Hepatocyte (in vitro differentiated cells): ENCODE measurements at regions not wholly inside any gene's neighbourhood (a gene's known extent, or its start where the extent isn't known, plus 50 kb on each side); places are given as distances from the start of the nearest gene placed in this dataset.

ENCODE experiments used
- DNase-seq: peaks from one replicate; pipeline ENCODE4 v3.0.0-alpha.2; 2016; ENCODE audit warnings: low spot score
- H2AFZ ChIP-seq: fragments of 200-600 bp; sonication (generic); 2 replicates; pipeline ENCODE4 v1.6.0; 2016; ENCODE audit warnings: antibody characterized with exemption, mild to moderate bottlenecking
- H3K27ac ChIP-seq: fragments of 200-600 bp; sonication (generic); 2 replicates; pipeline ENCODE4 v1.5.1; 2016; ENCODE audit warnings: mild to moderate bottlenecking
- H3K27me3 ChIP-seq: fragments of 200-600 bp; sonication (generic); 2 replicates; pipeline ENCODE4 v1.6.1; 2016
- H3K36me3 ChIP-seq: fragments of 200-600 bp; sonication (generic); replicated peaks from 2 replicates; pipeline ENCODE4 v1.5.1; 2016; ENCODE audit warnings: low read depth; ENCODE audit not compliant: insufficient read depth
- H3K4me1 ChIP-seq: fragments of 200-600 bp; sonication (generic); 2 replicates; pipeline ENCODE4 v1.5.1; 2016; ENCODE audit warnings: mild to moderate bottlenecking, moderate library complexity; ENCODE audit not compliant: insufficient read depth
- H3K4me2 ChIP-seq: fragments of 200-600 bp; sonication (generic); 2 replicates; pipeline ENCODE4 v1.6.0; 2016
- H3K4me3 ChIP-seq: fragments of 200-600 bp; sonication (generic); 2 replicates; pipeline ENCODE4 v1.5.1; 2016; ENCODE audit warnings: mild to moderate bottlenecking
- H3K79me2 ChIP-seq: fragments of 200-600 bp; sonication (generic); 2 replicates; pipeline ENCODE4 v1.6.0; 2017; ENCODE audit warnings: mild to moderate bottlenecking
- H3K9me2 ChIP-seq: fragments of 200-600 bp; sonication (generic); replicated peaks from 2 replicates; pipeline ENCODE4 v1.6.0; 2017; ENCODE audit warnings: mild to moderate bottlenecking; ENCODE audit not compliant: insufficient read depth
- H3K9me3 ChIP-seq: fragments of 200-600 bp; sonication (generic); 2 replicates; pipeline ENCODE4 v1.5.1; 2016; ENCODE audit warnings: low read depth, mild to moderate bottlenecking
- H4K20me1 ChIP-seq: fragments of 200-600 bp; sonication (generic); 2 replicates; pipeline ENCODE4 v1.6.0; 2016; ENCODE audit warnings: mild to moderate bottlenecking; ENCODE audit not compliant: insufficient read depth, poor library complexity, severe bottlenecking
- EZH2 ChIP-seq: fragments of 200-600 bp; sonication (generic); IDR thresholded peaks from 2 replicates; pipeline ENCODE4 v1.6.1; 2016; ENCODE audit warnings: antibody characterized with exemption, mild to moderate bottlenecking, borderline replicate concordance
- EZH2phosphoT487 ChIP-seq: fragments of 200-600 bp; sonication (generic); IDR thresholded peaks from one replicate; pipeline ENCODE4 v1.6.1; 2018; ENCODE audit warnings: antibody characterized with exemption, mild to moderate bottlenecking, low read depth, moderate library complexity; ENCODE audit not compliant: unreplicated experiment, severe bottlenecking
- WGBS: methylation state at CpG from one replicate; pipeline ENCODE4 v1.1.6; 2016; ENCODE audit warnings: low lambda C conversion rate; ENCODE audit errors: missing lambda C conversion rate; 5-methylcytosine and 5-hydroxymethylcytosine counted together
- TF ChIP-seq, protein P1 (sequence below): fragments of 200-600 bp; sonication (generic); IDR thresholded peaks from 2 replicates; pipeline ENCODE4 v1.5.1; 2016; ENCODE audit warnings: antibody characterized with exemption, mild to moderate bottlenecking; ENCODE audit not compliant: poor library complexity

DNA sequence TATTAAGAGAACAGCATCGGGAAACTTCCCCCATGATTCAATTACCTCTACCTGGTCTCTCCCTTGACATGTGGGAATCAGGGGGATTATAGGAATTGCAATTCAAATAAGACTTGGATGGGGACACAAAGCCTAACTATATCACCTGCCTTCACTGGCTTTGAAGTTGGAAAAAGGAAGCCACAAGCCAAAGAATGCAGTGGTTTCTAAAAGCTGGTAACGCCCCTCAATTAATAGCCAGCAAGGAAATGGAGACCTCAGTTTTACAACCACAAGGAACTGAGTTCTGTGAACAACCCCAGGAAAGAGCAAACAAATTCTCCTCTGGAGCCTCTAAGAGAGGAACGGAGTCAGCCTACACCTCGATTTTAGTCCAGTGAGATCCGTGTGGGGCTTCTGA lies 244.1 kb downstream of the TFAP2A start:
- H3K36me3 ChIP-seq = no peaks in the 10 kb centered on the region
- DNase-seq = no peak
- TF ChIP-seq, protein P1, sequence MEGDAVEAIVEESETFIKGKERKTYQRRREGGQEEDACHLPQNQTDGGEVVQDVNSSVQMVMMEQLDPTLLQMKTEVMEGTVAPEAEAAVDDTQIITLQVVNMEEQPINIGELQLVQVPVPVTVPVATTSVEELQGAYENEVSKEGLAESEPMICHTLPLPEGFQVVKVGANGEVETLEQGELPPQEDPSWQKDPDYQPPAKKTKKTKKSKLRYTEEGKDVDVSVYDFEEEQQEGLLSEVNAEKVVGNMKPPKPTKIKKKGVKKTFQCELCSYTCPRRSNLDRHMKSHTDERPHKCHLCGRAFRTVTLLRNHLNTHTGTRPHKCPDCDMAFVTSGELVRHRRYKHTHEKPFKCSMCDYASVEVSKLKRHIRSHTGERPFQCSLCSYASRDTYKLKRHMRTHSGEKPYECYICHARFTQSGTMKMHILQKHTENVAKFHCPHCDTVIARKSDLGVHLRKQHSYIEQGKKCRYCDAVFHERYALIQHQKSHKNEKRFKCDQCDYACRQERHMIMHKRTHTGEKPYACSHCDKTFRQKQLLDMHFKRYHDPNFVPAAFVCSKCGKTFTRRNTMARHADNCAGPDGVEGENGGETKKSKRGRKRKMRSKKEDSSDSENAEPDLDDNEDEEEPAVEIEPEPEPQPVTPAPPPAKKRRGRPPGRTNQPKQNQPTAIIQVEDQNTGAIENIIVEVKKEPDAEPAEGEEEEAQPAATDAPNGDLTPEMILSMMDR = no peak
- TF ChIP-seq EZH2phosphoT487 (no peak), EZH2 (no peak)
- no peak overlapping the region for H2AFZ ChIP-seq
- no peak overlapping the region for H3K4me3 ChIP-seq
- no peak overlapping the region for H3K4me2 ChIP-seq
- H3K9me2 ChIP-seq = no peaks in the 10 kb centered on the region
- H3K27ac ChIP-seq = no peak overlapping the region
- no peaks in the 10 kb centered on the region for H3K4me1 ChIP-seq
- no peaks in the 10 kb centered on the region for H4K20me1 ChIP-seq
- H3K9me3 ChIP-seq = no peaks in the 10 kb centered on the region
- H3K79me2 ChIP-seq = no peaks in the 10 kb centered on the region
- 92% methylated on average over 5 of the region's 5 CpGs for whole genome bisulfite sequencing
- no peaks in the 10 kb centered on the region for H3K27me3 ChIP-seq

DNA sequence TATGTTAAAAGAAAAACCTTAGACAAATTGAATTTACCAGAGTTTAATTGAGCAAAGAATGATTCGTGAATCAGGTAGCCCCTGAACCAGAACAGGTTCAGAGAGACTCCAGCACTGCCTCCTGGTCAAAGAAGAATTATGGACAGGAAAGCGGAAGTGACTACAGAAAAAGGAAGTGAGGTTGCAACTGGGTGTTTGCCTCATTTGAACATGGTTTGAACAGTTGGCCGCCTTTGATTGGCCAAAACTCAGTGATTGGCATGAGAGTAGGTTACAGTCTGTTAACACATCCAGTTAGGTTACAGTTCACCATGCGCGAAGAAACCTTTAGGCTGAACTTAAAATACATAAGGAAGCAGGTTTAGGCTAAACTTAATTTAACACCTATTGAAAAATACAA lies 248.8 kb downstream of the TFAP2A start:
- H4K20me1 ChIP-seq = no peaks in the 10 kb centered on the region
- no peaks in the 10 kb centered on the region for H3K9me3 ChIP-seq
- 96% methylated on average over 5 of the region's 5 CpGs for WGBS
- H3K9me2 ChIP-seq = no peaks in the 10 kb centered on the region
- no peak overlapping the region for H3K4me2 ChIP-seq
- H3K4me1 ChIP-seq = no peaks in the 10 kb centered on the region
- no peak overlapping the region for H3K4me3 ChIP-seq
- no peaks in the 10 kb centered on the region for H3K79me2 ChIP-seq
- TF ChIP-seq, protein P1 = no peak
- TF ChIP-seq EZH2phosphoT487 (no peak), EZH2 (no peak)
- H3K27ac ChIP-seq = no peak overlapping the region
- no peak overlapping the region for H2AFZ ChIP-seq
- no peaks in the 10 kb centered on the region for H3K27me3 ChIP-seq
- no peaks in the 10 kb centered on the region for H3K36me3 ChIP-seq
- DNase-seq = no peak

DNA sequence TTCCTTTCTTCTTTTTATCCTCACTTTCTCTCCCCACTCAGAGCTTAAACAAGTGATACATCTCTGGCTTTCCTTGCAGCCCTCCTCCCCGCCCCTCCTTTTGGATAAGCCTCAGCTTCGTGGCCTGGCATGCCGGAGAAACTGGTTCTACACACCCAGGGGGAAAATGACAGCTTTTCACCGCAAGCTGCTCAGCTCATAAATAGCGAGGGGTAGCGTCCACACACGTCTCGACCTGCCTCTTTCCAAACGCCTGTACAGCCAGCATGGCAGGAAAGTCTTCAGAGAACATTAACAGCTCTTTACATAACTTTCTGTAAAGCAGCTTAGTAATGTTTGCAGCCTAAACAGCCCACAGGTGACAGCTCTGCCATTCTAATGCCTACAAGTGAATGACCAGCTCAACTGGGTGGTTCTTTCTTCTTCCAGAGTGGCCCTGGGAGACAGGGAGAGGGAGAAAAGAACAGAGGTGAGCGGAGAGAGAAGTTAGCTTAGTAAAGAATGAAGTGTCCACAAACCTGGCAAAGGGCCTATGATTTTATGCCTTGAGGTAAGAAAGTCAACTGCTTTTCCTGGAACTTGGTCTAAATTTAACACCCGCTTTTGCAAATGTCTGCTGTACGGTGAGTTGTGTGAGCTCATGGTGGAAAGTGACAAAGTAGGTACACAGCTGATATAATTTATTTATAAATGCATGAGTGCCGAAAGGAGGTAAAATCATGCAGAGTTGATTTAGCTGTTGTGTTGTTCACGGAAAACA lies 251.5 kb downstream of the TFAP2A start:
- no peaks in the 10 kb centered on the region for H3K27me3 ChIP-seq

More for the DNA sequence above, 251.5 kb downstream of the TFAP2A start:
- no peak overlapping the region for H3K4me3 ChIP-seq
- no peaks in the 10 kb centered on the region for H3K4me1 ChIP-seq
- H3K9me2 ChIP-seq = no peaks in the 10 kb centered on the region
- no peaks in the 10 kb centered on the region for H3K36me3 ChIP-seq
- peak overlapping the region; percentile 55 for H3K27ac ChIP-seq
- H2AFZ ChIP-seq = peak overlapping the region; percentile 24
- peak overlapping the region; percentile 52 for H3K4me2 ChIP-seq
- peak; percentile 35 for DNase-seq
- H3K79me2 ChIP-seq = no peaks in the 10 kb centered on the region
- H3K9me3 ChIP-seq = no peaks in the 10 kb centered on the region
- no peaks in the 10 kb centered on the region for H4K20me1 ChIP-seq
- TF ChIP-seq, protein P1 = no peak
- TF ChIP-seq EZH2phosphoT487 (no peak), EZH2 (no peak)
- 44% methylated on average over 14 of the region's 14 CpGs for WGBS
